ENCODE measurements at regions not wholly inside any gene's neighbourhood (a gene's known extent, or its start where the extent isn't known, plus 50 kb on each side); places are given as distances from the start of the nearest gene placed in this dataset.

- Histone ChIP-seq H3K27me3 (no peaks in the 10 kb centered on the region), H3K36me3 (0 out of 2 replicates have a peak, but pooled peaks cover 2% of the 10 kb centered on the region), H3K4me3 (ENCODE audit: low read depth, low read length) (no peak overlapping the region), H3K9me3 (peaks cover 4% of the 10 kb centered on the region; the same call in 1 of the 2 replicates), H3K4me1 (peaks cover 42% of the 10 kb centered on the region)
- peak; percentile 65 for DNase-seq
- TF ChIP-seq, protein P1, sequence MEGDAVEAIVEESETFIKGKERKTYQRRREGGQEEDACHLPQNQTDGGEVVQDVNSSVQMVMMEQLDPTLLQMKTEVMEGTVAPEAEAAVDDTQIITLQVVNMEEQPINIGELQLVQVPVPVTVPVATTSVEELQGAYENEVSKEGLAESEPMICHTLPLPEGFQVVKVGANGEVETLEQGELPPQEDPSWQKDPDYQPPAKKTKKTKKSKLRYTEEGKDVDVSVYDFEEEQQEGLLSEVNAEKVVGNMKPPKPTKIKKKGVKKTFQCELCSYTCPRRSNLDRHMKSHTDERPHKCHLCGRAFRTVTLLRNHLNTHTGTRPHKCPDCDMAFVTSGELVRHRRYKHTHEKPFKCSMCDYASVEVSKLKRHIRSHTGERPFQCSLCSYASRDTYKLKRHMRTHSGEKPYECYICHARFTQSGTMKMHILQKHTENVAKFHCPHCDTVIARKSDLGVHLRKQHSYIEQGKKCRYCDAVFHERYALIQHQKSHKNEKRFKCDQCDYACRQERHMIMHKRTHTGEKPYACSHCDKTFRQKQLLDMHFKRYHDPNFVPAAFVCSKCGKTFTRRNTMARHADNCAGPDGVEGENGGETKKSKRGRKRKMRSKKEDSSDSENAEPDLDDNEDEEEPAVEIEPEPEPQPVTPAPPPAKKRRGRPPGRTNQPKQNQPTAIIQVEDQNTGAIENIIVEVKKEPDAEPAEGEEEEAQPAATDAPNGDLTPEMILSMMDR (IDR thresholded peaks at IDR 0.05; ENCODE audit: low read depth, low read length) = no peak
Measured at GRCh38 chr7:16233517-16233916, 187.8 kb downstream of the CRPPA start.

- Histone ChIP-seq H3K27me3 (no peaks in the 10 kb centered on the region), H3K9me3 (peaks cover 4% of the 10 kb centered on the region; the same call in 1 of the 2 replicates), H3K4me3 (ENCODE audit: low read depth, low read length) (no peak overlapping the region), H3K4me1 (peaks cover 37% of the 10 kb centered on the region), H3K36me3 (0 out of 2 replicates have a peak, but pooled peaks cover 2% of the 10 kb centered on the region)
- TF ChIP-seq, protein P1 (IDR thresholded peaks at IDR 0.05; ENCODE audit: low read depth, low read length) = no peak
- DNase-seq = no peak
Measured at GRCh38 chr7:16232273-16232672, 189.1 kb downstream of the CRPPA start.

DNA sequence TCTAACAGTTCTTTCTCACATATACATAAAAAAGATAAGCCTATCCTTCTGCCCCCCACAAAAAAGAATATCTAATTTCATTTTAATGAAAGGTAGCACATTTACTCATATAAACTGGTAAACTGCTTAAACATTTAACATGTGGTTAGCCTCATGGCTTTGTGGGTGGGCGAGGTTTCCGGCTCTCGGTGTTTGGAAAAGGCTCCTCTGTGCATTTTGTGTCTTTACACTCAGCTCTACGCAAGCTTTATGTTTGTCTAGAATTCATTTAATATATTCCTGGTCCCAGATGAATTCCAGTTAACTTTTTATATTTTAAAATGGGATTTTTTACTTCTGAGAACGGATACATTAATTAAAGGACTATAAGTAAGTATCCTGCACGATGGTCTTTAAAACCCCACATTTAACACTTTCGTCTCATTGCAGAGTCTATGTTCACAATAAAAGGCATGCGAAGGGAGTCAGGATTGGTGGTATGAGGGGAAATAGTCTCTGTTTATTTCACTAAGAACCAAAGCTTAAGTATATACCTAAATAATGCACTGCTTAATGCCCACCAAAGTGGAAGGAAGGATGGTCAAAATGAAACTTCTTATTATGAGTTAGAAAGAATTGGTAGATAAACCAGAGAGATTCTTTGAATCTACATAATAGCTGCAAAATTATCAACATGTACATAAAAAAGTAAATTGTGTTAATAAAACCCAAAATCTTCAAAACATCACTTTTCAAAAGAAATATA, 197.2 kb downstream of the CRPPA start:
- Histone ChIP-seq H3K4me1 (peaks cover 2% of the 10 kb centered on the region; the same call in 1 of the 2 replicates), H3K4me3 (ENCODE audit: low read depth, low read length) (no peak overlapping the region), H3K36me3 (no peaks in the 10 kb centered on the region; the same call in 1 of the 2 replicates), H3K9me3 (no peaks in the 10 kb centered on the region), H3K27me3 (no peaks in the 10 kb centered on the region)
- TF ChIP-seq, protein P1 (IDR thresholded peaks at IDR 0.05; ENCODE audit: low read depth, low read length) = no peak
- no peak for DNase-seq

DNA sequence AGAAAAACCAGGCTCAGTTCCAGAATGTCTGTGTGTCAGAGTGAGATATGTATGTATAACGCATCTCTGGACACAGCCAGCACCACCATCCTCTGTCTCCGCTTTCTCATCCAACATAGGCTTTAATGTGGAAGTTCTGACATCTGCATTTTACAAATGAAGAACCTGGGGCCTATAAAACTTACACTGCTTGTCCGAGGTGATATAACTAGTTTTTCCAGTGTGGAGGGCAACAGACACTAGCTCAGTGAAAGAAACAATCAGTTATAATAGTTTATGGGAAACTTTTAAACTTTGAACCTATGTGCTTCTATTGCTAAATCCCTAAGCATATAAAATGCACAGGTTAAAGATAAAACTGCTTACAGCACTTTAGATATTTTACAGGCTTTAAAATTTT, 208.7 kb downstream of the CRPPA start:
- TF ChIP-seq, protein P1 (IDR thresholded peaks at IDR 0.05; ENCODE audit: low read depth, low read length) = no peak

DNA sequence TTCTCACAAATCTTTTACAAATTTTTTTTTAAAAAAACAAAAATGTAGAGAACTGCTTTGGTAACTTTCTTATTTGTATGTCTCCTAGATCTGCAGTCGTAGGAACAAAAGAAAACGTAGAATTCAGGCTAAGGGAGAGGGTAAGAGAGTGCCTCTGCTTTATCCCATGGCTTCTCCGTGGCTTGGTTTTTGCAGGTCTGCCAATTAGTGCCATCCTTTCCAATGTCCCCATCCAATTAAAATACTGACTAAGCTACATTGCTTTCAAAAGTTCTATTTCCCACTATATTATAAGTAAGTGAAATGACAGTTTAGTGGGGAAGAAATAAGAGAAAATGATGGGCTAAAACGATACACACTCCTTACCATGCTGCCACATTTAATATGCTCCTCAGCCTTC, 209.3 kb downstream of the CRPPA start:
- Histone ChIP-seq H3K4me3 (ENCODE audit: low read depth, low read length) (no peak overlapping the region), H3K36me3 (no peaks in the 10 kb centered on the region; the same call in 1 of the 2 replicates), H3K4me1 (peaks cover 3% of the 10 kb centered on the region; the same call in 1 of the 2 replicates), H3K9me3 (no peaks in the 10 kb centered on the region), H3K27me3 (no peaks in the 10 kb centered on the region)
- no peak for DNase-seq
- TF ChIP-seq, protein P1 (IDR thresholded peaks at IDR 0.05; ENCODE audit: low read depth, low read length) = no peak

More for the DNA sequence above, 208.7 kb downstream of the CRPPA start:
- Histone ChIP-seq H3K4me3 (ENCODE audit: low read depth, low read length) (no peak overlapping the region), H3K4me1 (peaks cover 3% of the 10 kb centered on the region; the same call in 1 of the 2 replicates), H3K9me3 (no peaks in the 10 kb centered on the region), H3K27me3 (no peaks in the 10 kb centered on the region), H3K36me3 (no peaks in the 10 kb centered on the region; the same call in 1 of the 2 replicates)
- no peak for DNase-seq

- DNase-seq = no peak
- Histone ChIP-seq H3K4me1 (peaks cover 3% of the 10 kb centered on the region; the same call in 1 of the 2 replicates), H3K27me3 (no peaks in the 10 kb centered on the region)
Measured at GRCh38 chr7:16211402-16211925, 209.9 kb downstream of the CRPPA start.

More at GRCh38 chr7:16211402-16211925, 209.9 kb downstream of the CRPPA start:
- no peaks in the 10 kb centered on the region; the same call in 1 of the 2 replicates for H3K36me3 ChIP-seq
- no peak overlapping the region for H3K4me3 ChIP-seq (ENCODE audit: low read depth, low read length)
- no peaks in the 10 kb centered on the region for H3K9me3 ChIP-seq
- TF ChIP-seq, protein P1 (IDR thresholded peaks at IDR 0.05; ENCODE audit: low read depth, low read length) = no peak

Data from BE2C (cell line).